WTC11 (cell line): ENCODE measurements at regions not wholly inside any gene's neighbourhood (a gene's known extent, or its start where the extent isn't known, plus 50 kb on each side); places are given as distances from the start of the nearest gene placed in this dataset.

ENCODE experiments used
- ATAC-seq: fragments of 200-7000 bp; cut with Tn5 transposase; 2 replicates; pipeline ENCODE4 v1.10.0; 2021; ENCODE audit warnings: mild to moderate bottlenecking, moderate library complexity
- CTCF ChIA-PET: fragments of 300-600 bp; sonication (Branson Sonifier 250); formaldehyde crosslinking; loops from one replicate; lab custom pipeline; 2021; ENCODE audit warnings: antibody characterized with exemption; lab: Charles Lee
- POLR2A ChIA-PET: fragments of 350-600 bp; sonication (Branson Sonifier 250); formaldehyde crosslinking; loops from one replicate; lab custom pipeline; 2021; ENCODE audit warnings: antibody characterized with exemption; lab: Charles Lee
- DNase-seq: peaks from one replicate; pipeline ENCODE4 v3.0.0; 2021; ENCODE audit warnings: low spot score
- H3K27ac Mint-ChIP-seq: 2 replicates; pipeline ENCODE4 v1.8.0; 2021; ENCODE audit warnings: mixed read lengths
- H3K27me3 Mint-ChIP-seq: 2 replicates; pipeline ENCODE4 v1.8.0; 2021; ENCODE audit warnings: low read depth, mild to moderate bottlenecking, moderate library complexity, mixed read lengths
- H3K36me3 Mint-ChIP-seq: 2 replicates; pipeline ENCODE4 v1.8.0; 2021; ENCODE audit warnings: mixed read lengths
- H3K4me1 Mint-ChIP-seq: 2 replicates; pipeline ENCODE4 v1.8.0; 2022; ENCODE audit warnings: mixed read lengths
- H3K4me3 Mint-ChIP-seq: 2 replicates; pipeline ENCODE4 v1.8.0; 2021; ENCODE audit warnings: mild to moderate bottlenecking, moderate library complexity, mixed read lengths
- H3K9me3 Mint-ChIP-seq: 2 replicates; pipeline ENCODE4 v1.8.0; 2021; ENCODE audit warnings: mixed read lengths
- ATF1 ChIP-seq: sonication (generic); formaldehyde crosslinking; IDR thresholded peaks from 2 replicates; pipeline ENCODE4 v1.8.1; 2023; ENCODE audit warnings: mild to moderate bottlenecking, moderate library complexity, missing genetic modification reagents
- CBFB ChIP-seq: sonication (generic); formaldehyde crosslinking; IDR thresholded peaks from 2 replicates; pipeline ENCODE4 v1.8.1; 2022; ENCODE audit warnings: mild to moderate bottlenecking, low read depth, missing genetic modification reagents
- FOXJ3 ChIP-seq: sonication (generic); formaldehyde crosslinking; IDR thresholded peaks from 2 replicates; pipeline ENCODE4 v1.9.0; 2021; ENCODE audit warnings: missing genetic modification reagents, mild to moderate bottlenecking, borderline replicate concordance
- GABPB1 ChIP-seq: sonication (generic); formaldehyde crosslinking; IDR thresholded peaks from 2 replicates; pipeline ENCODE4 v1.8.1; 2023; ENCODE audit warnings: mild to moderate bottlenecking, missing genetic modification reagents
- GRHL2 ChIP-seq: fragments of 250-450 bp; sonication (Bioruptor Pico); IDR thresholded peaks from 2 replicates; pipeline ENCODE4 v1.8.0; 2022; ENCODE audit warnings: mild to moderate bottlenecking, moderate library complexity; ENCODE audit not compliant: insufficient replicate concordance, severe bottlenecking
- HMGA2 ChIP-seq: fragments of 250-450 bp; sonication (Bioruptor Pico); IDR thresholded peaks from 2 replicates; pipeline ENCODE4 v1.4.0; 2021; ENCODE audit warnings: mild to moderate bottlenecking, moderate library complexity
- MYBL2 ChIP-seq: sonication (generic); formaldehyde crosslinking; IDR thresholded peaks from 2 replicates; pipeline ENCODE4 v1.8.1; 2023; ENCODE audit warnings: mild to moderate bottlenecking, moderate library complexity, missing genetic modification reagents
- NFATC4 ChIP-seq: fragments of 250-450 bp; sonication (Bioruptor Pico); IDR thresholded peaks from 2 replicates; pipeline ENCODE4 v1.9.0; 2021; ENCODE audit warnings: mild to moderate bottlenecking
- OVOL2 ChIP-seq: fragments of 250-450 bp; sonication (Bioruptor Pico); IDR thresholded peaks from 2 replicates; pipeline ENCODE4 v1.9.0; 2021; ENCODE audit warnings: mild to moderate bottlenecking, borderline replicate concordance
- PRRX2 ChIP-seq: fragments of 250-450 bp; sonication (Bioruptor Pico); IDR thresholded peaks from 2 replicates; pipeline ENCODE4 v1.8.0; 2021; ENCODE audit warnings: mild to moderate bottlenecking
- TEAD1 ChIP-seq: sonication (generic); formaldehyde crosslinking; IDR thresholded peaks from 2 replicates; pipeline ENCODE4 v1.8.0; 2022; ENCODE audit warnings: mild to moderate bottlenecking, missing genetic modification reagents
- TEAD4 ChIP-seq: sonication (generic); formaldehyde crosslinking; IDR thresholded peaks from 2 replicates; pipeline ENCODE4 v1.8.0; 2022; ENCODE audit warnings: mild to moderate bottlenecking, missing genetic modification reagents
- ZNF121 ChIP-seq: sonication (generic); formaldehyde crosslinking; IDR thresholded peaks from 2 replicates; pipeline ENCODE4 v1.8.0; 2023; ENCODE audit warnings: missing genetic modification reagents
- ZNF263 ChIP-seq: sonication (generic); formaldehyde crosslinking; IDR thresholded peaks from 2 replicates; pipeline ENCODE4 v1.8.1; 2022; ENCODE audit warnings: low read depth, mild to moderate bottlenecking, moderate library complexity, missing genetic modification reagents
- ZNF416 ChIP-seq: fragments of 250-450 bp; sonication (Bioruptor Pico); IDR thresholded peaks from 2 replicates; pipeline ENCODE4 v1.9.0; 2021; ENCODE audit warnings: mild to moderate bottlenecking, inconsistent platforms
- TF ChIP-seq, protein P1 (sequence below): fragments of 250-450 bp; sonication (Bioruptor Pico); IDR thresholded peaks from 2 replicates; pipeline ENCODE4 v2.1.2; 2022; ENCODE audit warnings: mild to moderate bottlenecking, moderate library complexity
- TF ChIP-seq, protein P2 (sequence below): sonication (generic); formaldehyde crosslinking; IDR thresholded peaks from 2 replicates; pipeline ENCODE4 v1.8.1; 2023; ENCODE audit warnings: mild to moderate bottlenecking, missing genetic modification reagents, moderate library complexity
- TF ChIP-seq, protein P3 (sequence below): sonication (generic); formaldehyde crosslinking; IDR thresholded peaks from 2 replicates; pipeline ENCODE4 v1.8.1; 2022; ENCODE audit warnings: low read depth, mild to moderate bottlenecking, moderate library complexity, missing genetic modification reagents, borderline replicate concordance
- TF ChIP-seq, protein P4 (sequence below): sonication (generic); formaldehyde crosslinking; conservative IDR thresholded peaks from 2 replicates; pipeline ENCODE4 v1.8.1; 2023; ENCODE audit warnings: mild to moderate bottlenecking, low read depth, missing genetic modification reagents, moderate library complexity
- TF ChIP-seq, protein P5 (sequence below): sonication (generic); formaldehyde crosslinking; IDR thresholded peaks from 2 replicates; pipeline ENCODE4 v1.8.1; 2022; ENCODE audit warnings: missing genetic modification reagents, borderline replicate concordance
- TF ChIP-seq, protein P6 (sequence below): sonication (generic); formaldehyde crosslinking; conservative IDR thresholded peaks from 2 replicates; pipeline ENCODE4 v1.8.1; 2022; ENCODE audit warnings: mild to moderate bottlenecking, missing genetic modification reagents
- TF ChIP-seq, protein P7 (sequence below): sonication (generic); formaldehyde crosslinking; IDR thresholded peaks from 2 replicates; pipeline ENCODE4 v1.8.0; 2023; ENCODE audit warnings: missing genetic modification reagents
- TF ChIP-seq, protein P8 (sequence below): fragments of 250-450 bp; sonication (Bioruptor Pico); IDR thresholded peaks from 2 replicates; pipeline ENCODE4 v1.8.0; 2021; ENCODE audit warnings: mild to moderate bottlenecking
- TF ChIP-seq, protein P9 (sequence below): sonication (generic); formaldehyde crosslinking; IDR thresholded peaks from 2 replicates; pipeline ENCODE4 v1.8.1; 2023; ENCODE audit warnings: mild to moderate bottlenecking, moderate library complexity, missing genetic modification reagents

DNA sequence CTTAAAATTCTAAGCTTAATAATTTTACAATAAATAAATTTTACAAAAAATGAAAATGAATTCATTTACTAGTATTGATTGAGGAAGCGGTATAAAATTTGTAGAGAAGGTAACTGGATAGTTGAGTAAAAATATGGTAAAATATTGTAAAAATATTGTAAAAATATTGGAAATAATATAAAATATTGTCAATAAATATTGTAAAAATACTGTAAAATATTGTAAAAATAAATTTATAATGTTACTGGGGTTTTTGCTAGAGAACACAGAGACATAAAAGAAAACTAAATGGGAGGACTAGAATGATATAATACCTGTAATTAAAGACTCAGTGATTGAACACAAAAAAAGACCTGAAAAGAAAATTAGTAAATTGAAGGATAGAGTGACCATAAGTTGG, 546.3 kb upstream of the NETO1 start:
- CTCF ChIA-PET, result no interaction called here
- TF ChIP-seq, protein P1, sequence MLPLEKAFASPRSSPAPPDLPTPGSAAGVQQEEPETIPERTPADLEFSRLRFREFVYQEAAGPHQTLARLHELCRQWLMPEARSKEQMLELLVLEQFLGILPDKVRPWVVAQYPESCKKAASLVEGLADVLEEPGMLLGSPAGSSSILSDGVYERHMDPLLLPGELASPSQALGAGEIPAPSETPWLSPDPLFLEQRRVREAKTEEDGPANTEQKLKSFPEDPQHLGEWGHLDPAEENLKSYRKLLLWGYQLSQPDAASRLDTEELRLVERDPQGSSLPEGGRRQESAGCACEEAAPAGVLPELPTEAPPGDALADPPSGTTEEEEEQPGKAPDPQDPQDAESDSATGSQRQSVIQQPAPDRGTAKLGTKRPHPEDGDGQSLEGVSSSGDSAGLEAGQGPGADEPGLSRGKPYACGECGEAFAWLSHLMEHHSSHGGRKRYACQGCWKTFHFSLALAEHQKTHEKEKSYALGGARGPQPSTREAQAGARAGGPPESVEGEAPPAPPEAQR (CRISPR knock-in tag), result no peak
- TF ChIP-seq, protein P2, sequence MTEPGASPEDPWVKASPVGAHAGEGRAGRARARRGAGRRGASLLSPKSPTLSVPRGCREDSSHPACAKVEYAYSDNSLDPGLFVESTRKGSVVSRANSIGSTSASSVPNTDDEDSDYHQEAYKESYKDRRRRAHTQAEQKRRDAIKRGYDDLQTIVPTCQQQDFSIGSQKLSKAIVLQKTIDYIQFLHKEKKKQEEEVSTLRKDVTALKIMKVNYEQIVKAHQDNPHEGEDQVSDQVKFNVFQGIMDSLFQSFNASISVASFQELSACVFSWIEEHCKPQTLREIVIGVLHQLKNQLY (CRISPR knock-in tag), result no peak
- TF ChIP-seq OVOL2 (CRISPR knock-in tag) (no peak), TEAD1 (CRISPR knock-in tag) (no peak), MYBL2 (CRISPR knock-in tag) (no peak), HMGA2 (CRISPR knock-in tag) (peak; percentile 95), TEAD4 (CRISPR knock-in tag) (no peak), ZNF263 (CRISPR knock-in tag) (no peak)
- no peak for ATAC-seq
- POLR2A ChIA-PET, result no interaction called here
- H3K4me3 Mint-ChIP-seq, result no peak overlapping the region
- H3K27ac Mint-ChIP-seq, result no peak overlapping the region
- peaks cover 6% of the 10 kb centered on the region for H3K4me1 Mint-ChIP-seq
- no peaks in the 10 kb centered on the region for H3K36me3 Mint-ChIP-seq
- H3K27me3 Mint-ChIP-seq, result no peaks in the 10 kb centered on the region
- peaks cover 4% of the 10 kb centered on the region for H3K9me3 Mint-ChIP-seq
- DNase-seq, result no peak

DNA sequence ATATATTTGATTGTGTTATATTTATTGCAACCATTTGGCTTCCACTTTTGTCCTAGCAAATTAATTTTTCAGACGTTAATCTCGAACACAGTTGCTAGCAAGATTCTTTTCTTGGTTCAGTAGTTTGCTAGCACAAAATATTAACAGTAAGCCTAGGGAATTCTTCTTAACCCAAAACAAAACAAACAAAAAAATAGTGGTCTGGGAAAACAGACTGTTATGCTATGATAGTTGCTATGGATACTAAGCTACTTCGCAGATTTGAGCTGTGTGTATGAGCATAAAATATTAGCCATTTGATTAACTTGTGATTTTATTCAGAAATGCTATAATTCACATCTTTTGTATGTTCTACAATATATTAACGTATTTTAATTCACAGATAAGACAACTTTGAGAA, 541.5 kb upstream of the NETO1 start:
- no peak overlapping the region; the same call in 1 of the 2 replicates for H3K27ac Mint-ChIP-seq
- POLR2A ChIA-PET, result no interaction called here
- DNase-seq, result no peak

More for the DNA sequence above, 541.5 kb upstream of the NETO1 start:
- CTCF ChIA-PET, result no interaction called here
- Mint-ChIP-seq H3K9me3 (0 out of 2 replicates have a peak, but pooled peaks cover 3% of the 10 kb centered on the region), H3K4me3 (no peak overlapping the region), H3K4me1 (peaks cover 28% of the 10 kb centered on the region), H3K36me3 (no peaks in the 10 kb centered on the region), H3K27me3 (no peaks in the 10 kb centered on the region)
- no peak for TF ChIP-seq PRRX2 (CRISPR knock-in tag)
- TF ChIP-seq, protein P3, sequence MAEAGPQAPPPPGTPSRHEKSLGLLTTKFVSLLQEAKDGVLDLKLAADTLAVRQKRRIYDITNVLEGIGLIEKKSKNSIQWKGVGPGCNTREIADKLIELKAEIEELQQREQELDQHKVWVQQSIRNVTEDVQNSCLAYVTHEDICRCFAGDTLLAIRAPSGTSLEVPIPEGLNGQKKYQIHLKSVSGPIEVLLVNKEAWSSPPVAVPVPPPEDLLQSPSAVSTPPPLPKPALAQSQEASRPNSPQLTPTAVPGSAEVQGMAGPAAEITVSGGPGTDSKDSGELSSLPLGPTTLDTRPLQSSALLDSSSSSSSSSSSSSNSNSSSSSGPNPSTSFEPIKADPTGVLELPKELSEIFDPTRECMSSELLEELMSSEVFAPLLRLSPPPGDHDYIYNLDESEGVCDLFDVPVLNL (CRISPR knock-in tag), result no peak
- TF ChIP-seq GABPB1 (CRISPR knock-in tag), result no peak
- TF ChIP-seq, protein P4, sequence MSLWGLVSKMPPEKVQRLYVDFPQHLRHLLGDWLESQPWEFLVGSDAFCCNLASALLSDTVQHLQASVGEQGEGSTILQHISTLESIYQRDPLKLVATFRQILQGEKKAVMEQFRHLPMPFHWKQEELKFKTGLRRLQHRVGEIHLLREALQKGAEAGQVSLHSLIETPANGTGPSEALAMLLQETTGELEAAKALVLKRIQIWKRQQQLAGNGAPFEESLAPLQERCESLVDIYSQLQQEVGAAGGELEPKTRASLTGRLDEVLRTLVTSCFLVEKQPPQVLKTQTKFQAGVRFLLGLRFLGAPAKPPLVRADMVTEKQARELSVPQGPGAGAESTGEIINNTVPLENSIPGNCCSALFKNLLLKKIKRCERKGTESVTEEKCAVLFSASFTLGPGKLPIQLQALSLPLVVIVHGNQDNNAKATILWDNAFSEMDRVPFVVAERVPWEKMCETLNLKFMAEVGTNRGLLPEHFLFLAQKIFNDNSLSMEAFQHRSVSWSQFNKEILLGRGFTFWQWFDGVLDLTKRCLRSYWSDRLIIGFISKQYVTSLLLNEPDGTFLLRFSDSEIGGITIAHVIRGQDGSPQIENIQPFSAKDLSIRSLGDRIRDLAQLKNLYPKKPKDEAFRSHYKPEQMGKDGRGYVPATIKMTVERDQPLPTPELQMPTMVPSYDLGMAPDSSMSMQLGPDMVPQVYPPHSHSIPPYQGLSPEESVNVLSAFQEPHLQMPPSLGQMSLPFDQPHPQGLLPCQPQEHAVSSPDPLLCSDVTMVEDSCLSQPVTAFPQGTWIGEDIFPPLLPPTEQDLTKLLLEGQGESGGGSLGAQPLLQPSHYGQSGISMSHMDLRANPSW (CRISPR knock-in tag), result no peak
- no peak for TF ChIP-seq OVOL2 (CRISPR knock-in tag)
- no peak for TF ChIP-seq ZNF263 (CRISPR knock-in tag)
- TF ChIP-seq, protein P5, sequence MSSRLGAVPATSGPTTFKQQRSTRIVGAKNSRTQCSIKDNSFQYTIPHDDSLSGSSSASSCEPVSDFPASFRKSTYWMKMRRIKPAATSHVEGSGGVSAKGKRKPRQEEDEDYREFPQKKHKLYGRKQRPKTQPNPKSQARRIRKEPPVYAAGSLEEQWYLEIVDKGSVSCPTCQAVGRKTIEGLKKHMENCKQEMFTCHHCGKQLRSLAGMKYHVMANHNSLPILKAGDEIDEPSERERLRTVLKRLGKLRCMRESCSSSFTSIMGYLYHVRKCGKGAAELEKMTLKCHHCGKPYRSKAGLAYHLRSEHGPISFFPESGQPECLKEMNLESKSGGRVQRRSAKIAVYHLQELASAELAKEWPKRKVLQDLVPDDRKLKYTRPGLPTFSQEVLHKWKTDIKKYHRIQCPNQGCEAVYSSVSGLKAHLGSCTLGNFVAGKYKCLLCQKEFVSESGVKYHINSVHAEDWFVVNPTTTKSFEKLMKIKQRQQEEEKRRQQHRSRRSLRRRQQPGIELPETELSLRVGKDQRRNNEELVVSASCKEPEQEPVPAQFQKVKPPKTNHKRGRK (CRISPR knock-in tag), result no peak
- TF ChIP-seq, protein P6, sequence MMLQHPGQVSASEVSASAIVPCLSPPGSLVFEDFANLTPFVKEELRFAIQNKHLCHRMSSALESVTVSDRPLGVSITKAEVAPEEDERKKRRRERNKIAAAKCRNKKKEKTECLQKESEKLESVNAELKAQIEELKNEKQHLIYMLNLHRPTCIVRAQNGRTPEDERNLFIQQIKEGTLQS, result no peak
- TF ChIP-seq NFATC4 (CRISPR knock-in tag), result no peak
- TF ChIP-seq, protein P7, sequence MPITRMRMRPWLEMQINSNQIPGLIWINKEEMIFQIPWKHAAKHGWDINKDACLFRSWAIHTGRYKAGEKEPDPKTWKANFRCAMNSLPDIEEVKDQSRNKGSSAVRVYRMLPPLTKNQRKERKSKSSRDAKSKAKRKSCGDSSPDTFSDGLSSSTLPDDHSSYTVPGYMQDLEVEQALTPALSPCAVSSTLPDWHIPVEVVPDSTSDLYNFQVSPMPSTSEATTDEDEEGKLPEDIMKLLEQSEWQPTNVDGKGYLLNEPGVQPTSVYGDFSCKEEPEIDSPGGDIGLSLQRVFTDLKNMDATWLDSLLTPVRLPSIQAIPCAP (CRISPR knock-in tag), result no peak
- no peak for TF ChIP-seq ZNF416 (CRISPR knock-in tag)
- TF ChIP-seq CBFB, result no peak
- TF ChIP-seq, protein P8, sequence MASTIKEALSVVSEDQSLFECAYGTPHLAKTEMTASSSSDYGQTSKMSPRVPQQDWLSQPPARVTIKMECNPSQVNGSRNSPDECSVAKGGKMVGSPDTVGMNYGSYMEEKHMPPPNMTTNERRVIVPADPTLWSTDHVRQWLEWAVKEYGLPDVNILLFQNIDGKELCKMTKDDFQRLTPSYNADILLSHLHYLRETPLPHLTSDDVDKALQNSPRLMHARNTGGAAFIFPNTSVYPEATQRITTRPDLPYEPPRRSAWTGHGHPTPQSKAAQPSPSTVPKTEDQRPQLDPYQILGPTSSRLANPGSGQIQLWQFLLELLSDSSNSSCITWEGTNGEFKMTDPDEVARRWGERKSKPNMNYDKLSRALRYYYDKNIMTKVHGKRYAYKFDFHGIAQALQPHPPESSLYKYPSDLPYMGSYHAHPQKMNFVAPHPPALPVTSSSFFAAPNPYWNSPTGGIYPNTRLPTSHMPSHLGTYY, result no peak
- no peak for TF ChIP-seq ZNF121
- no peak for TF ChIP-seq FOXJ3 (CRISPR knock-in tag)
- TF ChIP-seq, protein P9, sequence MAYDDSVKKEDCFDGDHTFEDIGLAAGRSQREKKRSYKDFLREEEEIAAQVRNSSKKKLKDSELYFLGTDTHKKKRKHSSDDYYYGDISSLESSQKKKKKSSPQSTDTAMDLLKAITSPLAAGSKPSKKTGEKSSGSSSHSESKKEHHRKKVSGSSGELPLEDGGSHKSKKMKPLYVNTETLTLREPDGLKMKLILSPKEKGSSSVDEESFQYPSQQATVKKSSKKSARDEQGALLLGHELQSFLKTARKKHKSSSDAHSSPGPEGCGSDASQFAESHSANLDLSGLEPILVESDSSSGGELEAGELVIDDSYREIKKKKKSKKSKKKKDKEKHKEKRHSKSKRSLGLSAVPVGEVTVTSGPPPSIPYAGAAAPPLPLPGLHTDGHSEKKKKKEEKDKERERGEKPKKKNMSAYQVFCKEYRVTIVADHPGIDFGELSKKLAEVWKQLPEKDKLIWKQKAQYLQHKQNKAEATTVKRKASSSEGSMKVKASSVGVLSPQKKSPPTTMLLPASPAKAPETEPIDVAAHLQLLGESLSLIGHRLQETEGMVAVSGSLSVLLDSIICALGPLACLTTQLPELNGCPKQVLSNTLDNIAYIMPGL (CRISPR knock-in tag), result no peak
- TF ChIP-seq GRHL2 (CRISPR knock-in tag), result no peak
- no peak for TF ChIP-seq ATF1 (CRISPR knock-in tag)
- no peak for ATAC-seq
